Body of pancreas (tissue), 4 donors: ENCODE measurements at regions not wholly inside any gene's neighbourhood (a gene's known extent, or its start where the extent isn't known, plus 50 kb on each side); places are given as distances from the start of the nearest gene placed in this dataset.

ENCODE experiments used
- ATAC-seq: fragments of 150-250 bp; one replicate; pipeline ENCODE4 v1.9.1; 2016
- DNase-seq, 4 donors: peaks; one replicate each; pipeline ENCODE4 v3.0.0-alpha.2; 2019
- H3K27ac ChIP-seq, 4 donors: fragments of 200-600 bp; sonication (generic); 1 replicate in 3 of 4; 2 replicates in 1 of 4; pipeline versions ENCODE4 v1.5.1 to v1.6.1; 2016 to 2019; ENCODE audit warnings: mild to moderate bottlenecking in 1 of 4, mixed read lengths in 1 of 4, moderate library complexity in 1 of 4
- H3K27me3 ChIP-seq, 2 donors: fragments of 200-600 bp; sonication (generic); one replicate each; pipeline ENCODE4 v1.6.0; 2016; ENCODE audit warnings: mild to moderate bottlenecking in 1 of 2
- H3K36me3 ChIP-seq, 2 donors: fragments of 200-600 bp; sonication (generic); replicated peaks in 1 of 2; 2 replicates each; pipeline ENCODE4 v1.5.1; 2016; ENCODE audit warnings: low read depth in 2 of 2; ENCODE audit not compliant: insufficient read depth in 1 of 2
- H3K4me1 ChIP-seq: fragments of 200-600 bp; sonication (generic); one replicate; pipeline ENCODE4 v1.6.0; 2016
- H3K4me3 ChIP-seq, 2 donors: fragments of 200-600 bp; sonication (generic); 1 replicate in 1 of 2; 2 replicates in 1 of 2; pipeline ENCODE4 v1.5.1; 2016 to 2019
- H3K9me3 ChIP-seq, 3 donors: fragments of 200-600 bp; sonication (generic); 1 replicate in 2 of 3; 2 replicates in 1 of 3; pipeline ENCODE4 v1.5.1; 2016
- POLR2A ChIP-seq, 3 donors: fragments of 450-650 bp; IDR thresholded peaks; one replicate each; pipeline ENCODE4 v1.6.1; 2016; ENCODE audit warnings: antibody characterized with exemption in 3 of 3, mild to moderate bottlenecking in 2 of 3
- WGBS, 2 donors: methylation state at CpG; one replicate each; pipeline ENCODE4 v1.1.5; 2017; 5-methylcytosine and 5-hydroxymethylcytosine counted together
- intact Hi-C: fragments of 100-400 bp; cut with DNase I; formaldehyde crosslinking; loops from one replicate; pipeline ENCODE4 v1.15.1; 2023
- TF ChIP-seq, protein P1 (sequence below), 7 experiments: fragments of 450-650 bp in 4 of 7; fragments of 200-600 bp in 3 of 7; sonication (generic) in 3 of 7; IDR thresholded peaks; one replicate each; pipeline ENCODE4 v1.5.1; 2016 to 2019; ENCODE audit warnings: antibody characterized with exemption in 7 of 7

DNA sequence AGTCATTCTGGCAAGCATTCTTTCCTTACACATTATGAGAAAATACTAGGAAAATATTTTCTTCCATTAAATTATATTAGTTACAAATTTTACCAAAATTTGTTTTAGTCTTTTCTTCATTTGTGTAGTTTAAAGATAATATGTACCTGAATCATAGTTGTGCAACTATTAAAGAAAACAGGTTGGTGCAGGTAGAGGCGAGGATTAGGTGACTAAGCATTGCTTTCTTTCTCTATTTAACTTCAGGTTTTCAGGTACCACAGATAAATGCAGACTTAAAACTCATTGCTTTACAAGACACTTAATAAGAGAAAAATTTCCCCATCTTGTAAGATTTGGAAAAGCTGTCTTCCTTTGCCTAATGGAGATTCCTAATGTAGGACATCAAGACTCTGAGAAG, 1175.5 kb upstream of the ADGRB3 start:
- 61 to 66% methylated on average over 1 of the region's 1 CpG for WGBS, 2 donors

GRCh38 chr6:67458265-67458664, 1176.8 kb upstream of the ADGRB3 start:
- no peak for ATAC-seq

More for the DNA sequence above, 1175.5 kb upstream of the ADGRB3 start:
- Histone ChIP-seq H3K4me3 (no peak overlapping the region), H3K9me3 (peaks cover 0 to 10% (median 0%) of the 10 kb centered on the region in 3 donors), H3K36me3 (no peaks in the 10 kb centered on the region), H3K27ac (no peak overlapping the region), H3K4me1 (no peaks in the 10 kb centered on the region), H3K27me3 (no peaks in the 10 kb centered on the region)
- no peak for ATAC-seq
- DNase-seq, result no peak
- no peak for TF ChIP-seq POLR2A (IDR thresholded peaks at IDR 0.05)
- TF ChIP-seq, protein P1, sequence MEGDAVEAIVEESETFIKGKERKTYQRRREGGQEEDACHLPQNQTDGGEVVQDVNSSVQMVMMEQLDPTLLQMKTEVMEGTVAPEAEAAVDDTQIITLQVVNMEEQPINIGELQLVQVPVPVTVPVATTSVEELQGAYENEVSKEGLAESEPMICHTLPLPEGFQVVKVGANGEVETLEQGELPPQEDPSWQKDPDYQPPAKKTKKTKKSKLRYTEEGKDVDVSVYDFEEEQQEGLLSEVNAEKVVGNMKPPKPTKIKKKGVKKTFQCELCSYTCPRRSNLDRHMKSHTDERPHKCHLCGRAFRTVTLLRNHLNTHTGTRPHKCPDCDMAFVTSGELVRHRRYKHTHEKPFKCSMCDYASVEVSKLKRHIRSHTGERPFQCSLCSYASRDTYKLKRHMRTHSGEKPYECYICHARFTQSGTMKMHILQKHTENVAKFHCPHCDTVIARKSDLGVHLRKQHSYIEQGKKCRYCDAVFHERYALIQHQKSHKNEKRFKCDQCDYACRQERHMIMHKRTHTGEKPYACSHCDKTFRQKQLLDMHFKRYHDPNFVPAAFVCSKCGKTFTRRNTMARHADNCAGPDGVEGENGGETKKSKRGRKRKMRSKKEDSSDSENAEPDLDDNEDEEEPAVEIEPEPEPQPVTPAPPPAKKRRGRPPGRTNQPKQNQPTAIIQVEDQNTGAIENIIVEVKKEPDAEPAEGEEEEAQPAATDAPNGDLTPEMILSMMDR (IDR thresholded peaks at IDR 0.05), result no peak
- intact Hi-C loops, result no loop called here

GRCh38 chr6:67451874-67452273, 1183.2 kb upstream of the ADGRB3 start:
- Histone ChIP-seq H3K4me1 (no peaks in the 10 kb centered on the region), H3K4me3 (no peak overlapping the region), H3K9me3 (no peaks in the 10 kb centered on the region), H3K36me3 (no peaks in the 10 kb centered on the region), H3K27ac (no peak overlapping the region), H3K27me3 (no peaks in the 10 kb centered on the region)
- intact Hi-C loops, result no loop called here
- TF ChIP-seq, protein P1 (IDR thresholded peaks at IDR 0.05), result no peak
- no peak for TF ChIP-seq POLR2A (IDR thresholded peaks at IDR 0.05)
- no peak for DNase-seq
- WGBS, 2 donors, result 9 to 13% methylated on average over 1 of the region's 1 CpG
- ATAC-seq, result no peak

More at GRCh38 chr6:67458265-67458664, 1176.8 kb upstream of the ADGRB3 start:
- TF ChIP-seq POLR2A (IDR thresholded peaks at IDR 0.05), result no peak
- Histone ChIP-seq H3K27me3 (no peaks in the 10 kb centered on the region), H3K27ac (no peak overlapping the region), H3K4me3 (no peak overlapping the region), H3K9me3 (peaks cover 0 to 10% (median 0%) of the 10 kb centered on the region in 3 donors), H3K36me3 (no peaks in the 10 kb centered on the region), H3K4me1 (no peaks in the 10 kb centered on the region)
- DNase-seq, result no peak
- intact Hi-C loops, result no loop called here
- 70 to 79% methylated on average over 4 of the region's 4 CpGs for WGBS, 2 donors

DNA sequence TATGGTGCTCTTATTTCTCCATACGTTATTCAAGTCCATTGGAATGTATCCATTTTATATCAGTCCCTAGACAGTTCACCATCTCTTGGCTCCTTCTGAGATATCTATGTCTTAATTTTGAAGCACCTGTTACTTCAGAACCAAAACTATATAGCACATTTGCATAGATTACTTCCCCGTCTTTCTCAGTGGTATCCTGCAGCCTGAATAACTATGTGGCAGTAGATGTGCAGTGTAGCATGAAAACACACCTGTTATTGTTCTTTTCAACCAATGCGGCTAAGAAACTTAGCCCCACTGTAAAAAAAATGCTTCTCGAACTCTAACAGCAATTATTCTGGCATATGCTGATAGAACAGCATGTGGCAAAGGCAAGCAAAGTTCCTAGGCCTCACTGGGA, 1184.4 kb upstream of the ADGRB3 start:
- Histone ChIP-seq H3K4me1 (no peaks in the 10 kb centered on the region), H3K27ac (no peak overlapping the region), H3K27me3 (no peaks in the 10 kb centered on the region), H3K9me3 (no peaks in the 10 kb centered on the region), H3K36me3 (no peaks in the 10 kb centered on the region), H3K4me3 (no peak overlapping the region)
- TF ChIP-seq, protein P1 (IDR thresholded peaks at IDR 0.05), result no peak
- no peak for TF ChIP-seq POLR2A (IDR thresholded peaks at IDR 0.05)
- ATAC-seq (no peak), DNase-seq (no peak)
- intact Hi-C loops, result no loop called here
- WGBS, 2 donors, result 66 to 71% methylated on average over 4 of the region's 4 CpGs

- ATAC-seq (no peak), DNase-seq (no peak)
- intact Hi-C loops, result no loop called here
- WGBS, 2 donors, result 51 to 52% methylated on average over 4 of the region's 4 CpGs
- no peaks in the 10 kb centered on the region for H3K36me3 ChIP-seq
- H3K4me1 ChIP-seq, result no peaks in the 10 kb centered on the region
- H3K27ac ChIP-seq, result no peak overlapping the region
- H3K27me3 ChIP-seq, result no peaks in the 10 kb centered on the region
- H3K4me3 ChIP-seq, result no peak overlapping the region
- TF ChIP-seq POLR2A (IDR thresholded peaks at IDR 0.05), result no peak
- TF ChIP-seq, protein P1 (IDR thresholded peaks at IDR 0.05), result no peak
- H3K9me3 ChIP-seq, result no peaks in the 10 kb centered on the region
Observed at GRCh38 chr6:67449602-67450001, 1185.5 kb upstream of the ADGRB3 start.
